HL-60 (cell line): ENCODE measurements at regions not wholly inside any gene's neighbourhood (a gene's known extent, or its start where the extent isn't known, plus 50 kb on each side); places are given as distances from the start of the nearest gene placed in this dataset.

ENCODE experiments used
- CTCF ChIP-seq: IDR thresholded peaks from one replicate; pipeline ENCODE4 v1.5.1; 2011; ENCODE audit warnings: low read length, control low read depth, inconsistent platforms; ENCODE audit not compliant: insufficient read depth
- GABPA ChIP-seq: IDR thresholded peaks from 2 replicates; pipeline ENCODE4 v1.6.1; 2012; ENCODE audit warnings: low read depth
- POLR2AphosphoS5 ChIP-seq: IDR thresholded peaks from 2 replicates; pipeline ENCODE4 v1.6.1; 2012; ENCODE audit warnings: low read depth
- REST ChIP-seq: IDR thresholded peaks from 2 replicates; pipeline ENCODE4 v1.6.1; 2012; ENCODE audit warnings: low read depth; ENCODE audit not compliant: insufficient replicate concordance
- SPI1 ChIP-seq: IDR thresholded peaks from 2 replicates; pipeline ENCODE4 v1.6.1; 2012; ENCODE audit warnings: low read depth, mild to moderate bottlenecking, borderline replicate concordance

DNA sequence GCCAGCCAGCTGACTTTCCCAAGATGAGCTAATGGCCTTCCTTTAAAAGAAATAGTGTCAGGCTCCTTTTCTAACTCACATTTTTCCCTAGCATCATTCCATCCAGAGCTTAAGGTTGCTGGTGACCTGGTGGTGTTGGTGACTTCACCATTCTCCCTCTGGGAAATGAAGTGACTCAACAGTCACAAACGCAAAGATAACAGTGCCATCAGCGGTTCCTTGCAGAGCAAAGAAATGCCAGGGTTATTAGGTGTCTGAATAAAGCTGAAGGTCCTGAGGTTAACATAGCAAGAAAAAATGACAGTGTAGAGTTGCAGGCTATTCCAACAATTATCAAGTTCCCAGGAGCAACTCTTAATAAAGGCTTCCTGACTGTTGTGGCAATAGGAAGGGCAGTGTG, 111.8 kb upstream of the SLC44A1 start:
- TF ChIP-seq CTCF (no peak), GABPA (no peak), REST (no peak), POLR2AphosphoS5 (no peak), SPI1 (no peak)
